ENCODE measurements at regions not wholly inside any gene's neighbourhood (a gene's known extent, or its start where the extent isn't known, plus 50 kb on each side); places are given as distances from the start of the nearest gene placed in this dataset.

DNA sequence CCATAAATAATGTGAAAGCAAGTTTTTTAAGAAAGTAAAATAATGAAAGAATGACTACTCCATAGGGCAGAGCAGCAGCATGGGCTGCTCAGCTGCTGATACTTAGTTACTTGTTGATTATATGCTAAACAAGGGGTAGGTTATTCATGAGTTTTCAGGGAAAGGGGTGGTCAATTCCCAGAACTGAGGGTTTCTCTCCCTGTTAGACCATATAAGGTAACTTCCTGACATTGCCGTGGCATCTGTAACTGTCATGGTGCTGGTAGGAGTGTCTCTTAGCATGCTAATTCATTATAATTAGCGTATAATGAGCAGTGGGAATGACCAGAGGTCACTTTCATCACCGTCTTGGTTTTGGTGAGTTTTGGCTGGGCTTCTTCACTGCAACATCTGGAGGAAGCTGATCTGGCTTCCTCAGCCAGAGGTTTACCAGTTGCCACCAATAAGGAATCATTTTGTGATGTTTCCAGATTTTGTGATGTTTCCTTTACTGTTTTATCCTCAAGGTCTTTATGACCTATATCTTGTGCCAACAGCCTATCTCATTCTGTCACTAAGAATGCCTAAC lies 121.8 kb upstream of the CHL1 start:
- TF ChIP-seq, protein P1, sequence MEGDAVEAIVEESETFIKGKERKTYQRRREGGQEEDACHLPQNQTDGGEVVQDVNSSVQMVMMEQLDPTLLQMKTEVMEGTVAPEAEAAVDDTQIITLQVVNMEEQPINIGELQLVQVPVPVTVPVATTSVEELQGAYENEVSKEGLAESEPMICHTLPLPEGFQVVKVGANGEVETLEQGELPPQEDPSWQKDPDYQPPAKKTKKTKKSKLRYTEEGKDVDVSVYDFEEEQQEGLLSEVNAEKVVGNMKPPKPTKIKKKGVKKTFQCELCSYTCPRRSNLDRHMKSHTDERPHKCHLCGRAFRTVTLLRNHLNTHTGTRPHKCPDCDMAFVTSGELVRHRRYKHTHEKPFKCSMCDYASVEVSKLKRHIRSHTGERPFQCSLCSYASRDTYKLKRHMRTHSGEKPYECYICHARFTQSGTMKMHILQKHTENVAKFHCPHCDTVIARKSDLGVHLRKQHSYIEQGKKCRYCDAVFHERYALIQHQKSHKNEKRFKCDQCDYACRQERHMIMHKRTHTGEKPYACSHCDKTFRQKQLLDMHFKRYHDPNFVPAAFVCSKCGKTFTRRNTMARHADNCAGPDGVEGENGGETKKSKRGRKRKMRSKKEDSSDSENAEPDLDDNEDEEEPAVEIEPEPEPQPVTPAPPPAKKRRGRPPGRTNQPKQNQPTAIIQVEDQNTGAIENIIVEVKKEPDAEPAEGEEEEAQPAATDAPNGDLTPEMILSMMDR (conservative IDR thresholded peaks at IDR 0.05; ENCODE audit: low read depth, low read length), result no peak
- TF ChIP-seq SMC3 (IDR thresholded peaks at IDR 0.05; ENCODE audit: low read depth, low read length) (no peak), POLR2A (IDR thresholded peaks at IDR 0.05; ENCODE audit: low read depth, low read length) (no peak), BHLHE40 (IDR thresholded peaks at IDR 0.05; ENCODE audit: low read depth, low read length) (no peak)
